ACHN (cell line): ENCODE measurements at regions not wholly inside any gene's neighbourhood (a gene's known extent, or its start where the extent isn't known, plus 50 kb on each side); places are given as distances from the start of the nearest gene placed in this dataset.
"Not testable (repeated sequence)": the region's sequence is repeated elsewhere in the genome, so short reads cannot be mapped to it uniquely, and the experiment has no call there.

Experiments
- DNase-seq: peaks from one replicate; pipeline ENCODE4 v3.0.0-alpha.2; 2015
- in situ Hi-C: cut with HindIII; loops from 2 replicates; pipeline ENCODE4 v1.10.0; 2017; ENCODE audit warnings: low sequenced_read_pairs, low pct_ligation_motif_present, low pct_unique_long_range_greater_than_20kb

DNA sequence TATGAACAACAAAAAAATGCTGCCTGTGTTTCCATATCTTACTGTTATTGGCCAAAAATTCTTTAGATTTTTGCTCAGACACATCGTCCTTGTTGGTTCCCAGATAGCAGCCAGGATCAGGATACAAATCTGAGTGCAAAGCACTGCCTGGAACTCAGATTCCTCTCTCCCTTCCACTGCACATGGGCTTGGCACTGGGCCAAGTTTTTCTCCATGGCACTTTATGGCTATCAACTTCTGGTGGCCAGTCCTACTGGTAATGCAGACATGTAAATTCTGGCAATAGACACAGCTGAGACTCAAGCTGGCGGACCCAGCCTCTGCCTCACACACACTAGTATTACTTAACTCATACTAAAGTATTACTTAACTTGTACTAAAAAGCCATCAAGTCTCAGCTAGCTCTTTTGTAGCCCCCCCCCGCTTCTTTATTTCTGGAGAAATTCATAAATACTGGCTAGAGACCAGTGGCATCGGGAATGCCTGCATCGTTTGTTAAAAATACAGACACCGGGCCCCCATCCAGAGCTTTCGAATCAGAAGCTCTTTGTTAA is 181.2 kb upstream of the COX10 start:
- in situ Hi-C loops, result no loop called here
- DNase-seq, result no peak

DNA sequence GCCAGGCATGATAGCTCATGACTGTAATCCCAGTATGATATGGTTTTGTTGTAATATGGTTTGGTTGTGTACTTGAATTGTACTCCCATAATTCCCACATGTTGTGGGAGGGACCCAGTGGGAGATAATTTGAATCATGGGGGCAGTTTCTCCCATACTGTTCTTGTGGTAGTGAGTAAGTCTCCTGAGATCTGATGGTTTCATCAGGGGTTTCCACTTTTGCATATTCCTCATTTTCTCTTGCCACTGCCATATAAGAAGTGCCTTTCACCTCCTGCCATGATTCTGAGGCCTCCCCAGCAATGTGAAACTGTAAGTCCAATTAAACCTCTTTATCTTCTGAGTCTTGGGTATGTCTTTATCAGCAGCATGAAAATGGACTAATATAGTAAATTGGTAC is 160.3 kb upstream of the COX10 start:
- in situ Hi-C loops, result not testable (repeated sequence)

DNA sequence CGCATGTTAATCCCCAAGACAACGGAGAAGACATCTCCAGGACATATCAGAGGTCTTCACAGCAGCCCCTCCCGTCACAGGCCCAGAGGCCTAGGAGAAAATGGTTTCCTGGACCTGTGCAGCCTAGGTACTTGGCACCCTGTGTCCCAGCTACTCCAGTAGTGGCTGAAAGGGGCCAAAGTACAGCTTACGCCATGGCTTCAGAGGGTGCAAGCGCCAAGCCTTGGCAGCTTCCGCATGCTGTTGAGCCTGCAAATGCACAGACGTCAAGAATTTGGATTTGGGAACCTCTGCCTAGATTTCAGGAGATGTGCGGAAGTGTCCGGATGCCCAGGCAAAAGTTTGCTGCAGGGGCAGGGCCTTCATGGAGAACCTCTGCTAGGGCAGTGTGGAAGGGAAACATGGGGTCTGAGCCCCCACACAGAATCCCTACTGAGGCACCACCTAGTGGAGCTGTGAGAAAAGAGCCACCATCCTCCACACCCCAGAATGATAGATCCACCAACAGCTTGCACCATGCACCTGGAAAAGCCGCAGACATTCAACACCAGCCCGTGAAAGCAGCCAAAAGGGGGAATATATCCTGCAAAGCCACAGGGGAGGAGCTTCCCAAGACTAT is 159.3 kb upstream of the COX10 start:
- no peak for DNase-seq
- in situ Hi-C loops, result no loop called here

More for the DNA sequence above, 160.3 kb upstream of the COX10 start:
- DNase-seq, result not testable (repeated sequence)

DNA sequence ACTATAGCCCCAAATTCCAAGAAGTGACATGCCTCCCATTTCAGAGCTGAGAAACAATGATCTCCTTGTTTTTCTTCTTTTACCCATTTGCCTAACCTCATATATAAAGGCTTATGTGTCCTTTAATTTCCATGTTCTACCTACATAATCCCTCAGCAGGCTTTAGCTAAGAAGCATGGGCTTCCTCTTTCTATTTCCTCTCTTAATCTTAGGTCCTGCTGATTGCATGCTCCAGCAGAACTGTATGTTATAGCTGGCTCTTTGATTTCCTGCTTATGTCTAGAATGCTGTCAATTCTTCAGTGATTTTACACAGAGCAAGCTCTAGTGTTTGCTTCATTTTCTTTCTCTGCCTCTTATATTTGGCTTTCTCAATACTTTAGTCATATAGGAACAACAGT is 151.7 kb upstream of the COX10 start:
- DNase-seq, result no peak
- in situ Hi-C loops, result no loop called here

DNA sequence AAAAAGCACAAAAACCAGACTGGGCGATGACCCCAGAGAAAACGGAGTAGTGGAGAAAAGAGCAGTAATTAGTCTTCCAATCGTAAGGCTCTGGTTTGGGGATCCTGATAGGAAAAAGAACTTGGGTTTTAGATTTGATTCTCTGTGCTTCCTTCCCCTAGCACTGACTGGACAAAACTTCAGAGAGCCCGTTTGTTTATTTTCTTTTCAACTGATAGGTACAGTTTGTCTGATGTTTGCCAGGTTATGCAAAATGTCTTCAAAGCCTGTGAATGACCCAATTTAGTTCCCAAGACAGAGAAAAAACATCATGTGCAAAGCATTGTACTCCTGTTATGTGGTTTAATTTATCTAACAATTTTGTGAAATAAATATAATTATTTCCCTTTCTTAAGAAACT is 151.1 kb upstream of the COX10 start:
- DNase-seq, result no peak
- in situ Hi-C loops, result no loop called here

DNA sequence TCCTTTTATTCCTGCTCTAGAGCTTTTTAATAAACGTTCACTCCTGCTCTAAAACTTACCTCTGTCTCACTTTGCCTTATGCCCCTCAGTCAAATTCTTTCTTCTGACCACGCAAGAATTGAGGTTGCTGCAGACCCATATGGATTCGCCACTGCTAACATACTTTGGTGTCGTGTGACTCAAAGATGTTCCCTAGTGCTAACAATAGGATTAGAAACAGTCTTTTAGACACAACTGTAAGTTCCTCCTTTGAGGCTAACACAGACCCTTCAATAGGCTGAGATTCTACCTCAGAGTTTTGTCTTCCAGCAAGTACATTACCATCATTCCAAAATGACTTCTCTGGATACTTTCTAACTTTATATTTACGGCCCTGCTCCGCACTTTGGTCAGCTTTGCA is 149.5 kb upstream of the COX10 start:
- in situ Hi-C loops, result no loop called here
- DNase-seq, result no peak

DNA sequence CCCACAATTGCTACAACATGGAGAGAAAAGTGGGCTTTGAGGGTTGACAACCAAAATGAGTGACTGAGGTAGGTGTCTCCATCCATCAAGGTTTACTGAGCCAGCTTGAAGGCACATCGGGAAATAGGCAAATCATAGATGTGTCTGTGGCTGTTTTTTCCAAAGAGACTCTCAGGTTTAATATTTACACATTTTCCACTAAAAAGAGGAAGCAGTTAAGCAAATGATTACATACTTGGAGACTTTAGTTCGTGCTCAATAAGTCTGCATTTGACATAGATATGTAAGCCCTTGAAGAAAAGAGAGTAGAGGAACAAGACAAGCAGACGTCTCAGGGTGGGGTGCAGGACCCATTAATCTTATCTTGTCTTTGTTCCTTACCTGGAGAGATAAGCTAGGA is 148.9 kb upstream of the COX10 start:
- in situ Hi-C loops, result no loop called here
- no peak for DNase-seq

DNA sequence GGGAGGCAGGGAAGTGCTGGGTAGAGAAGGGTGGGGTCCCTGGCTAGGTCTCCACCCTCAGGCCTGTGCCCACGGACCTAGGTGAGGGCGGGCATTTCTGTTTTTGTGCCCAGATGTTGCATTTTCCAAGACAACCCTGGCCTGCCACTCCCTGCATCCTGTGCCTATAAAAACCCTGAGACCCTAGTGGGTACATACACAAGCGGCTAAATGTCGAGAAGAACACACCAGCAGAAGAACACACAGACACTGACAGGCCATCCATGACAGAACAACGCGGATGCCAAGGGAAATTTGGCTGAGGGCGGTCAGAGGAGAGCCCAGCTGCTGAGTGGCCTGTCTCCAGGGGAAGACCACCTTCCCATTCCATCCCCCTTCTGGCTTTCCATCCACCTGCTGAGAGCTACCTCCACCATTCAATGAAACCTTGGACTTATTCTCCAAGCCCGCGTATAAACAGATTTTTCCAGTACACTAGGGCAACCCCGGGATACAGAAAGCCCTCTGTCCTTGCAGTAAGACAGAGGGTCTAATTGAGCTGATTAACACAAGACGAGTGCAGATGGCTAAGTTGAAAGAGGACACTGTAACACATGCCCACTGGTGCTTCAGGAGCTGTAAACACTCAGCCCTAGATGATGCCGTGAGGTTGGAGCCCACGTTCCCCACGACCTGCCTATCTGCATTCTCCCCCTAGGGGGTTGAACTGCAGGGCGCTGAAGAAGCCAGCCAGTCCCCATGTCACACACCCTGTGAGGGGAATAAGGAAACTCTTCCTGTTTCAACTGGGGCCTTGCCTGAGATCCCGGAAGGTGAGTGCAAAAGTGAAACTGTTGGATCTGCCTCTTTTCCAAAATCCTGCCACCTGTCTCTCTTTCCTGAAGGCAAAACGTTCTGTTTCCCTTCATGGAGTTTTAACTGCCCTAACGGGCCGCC is 147.2 kb upstream of the COX10 start:
- no peak for DNase-seq
- in situ Hi-C loops, result no loop called here

DNA sequence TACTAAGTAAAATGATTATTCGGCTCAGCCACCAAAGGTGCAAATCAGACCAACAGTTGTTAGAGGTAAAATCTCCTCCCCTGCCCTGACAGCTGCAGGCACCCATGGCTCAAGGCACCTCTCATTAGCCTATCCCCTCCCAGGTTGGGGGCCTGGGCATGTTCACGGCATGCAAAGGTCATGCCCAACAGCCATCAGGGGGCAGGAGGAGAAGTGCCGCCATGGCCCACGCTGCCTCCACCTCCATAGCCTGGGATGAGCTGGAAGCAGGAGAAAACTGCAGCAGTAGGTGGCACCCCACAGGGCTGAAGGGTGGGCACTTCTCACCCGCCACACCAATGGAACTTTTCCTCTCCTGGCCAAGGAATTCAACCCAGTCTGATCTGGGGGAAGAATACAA is 146.4 kb upstream of the COX10 start:
- no peak for DNase-seq
- in situ Hi-C loops, result no loop called here

DNA sequence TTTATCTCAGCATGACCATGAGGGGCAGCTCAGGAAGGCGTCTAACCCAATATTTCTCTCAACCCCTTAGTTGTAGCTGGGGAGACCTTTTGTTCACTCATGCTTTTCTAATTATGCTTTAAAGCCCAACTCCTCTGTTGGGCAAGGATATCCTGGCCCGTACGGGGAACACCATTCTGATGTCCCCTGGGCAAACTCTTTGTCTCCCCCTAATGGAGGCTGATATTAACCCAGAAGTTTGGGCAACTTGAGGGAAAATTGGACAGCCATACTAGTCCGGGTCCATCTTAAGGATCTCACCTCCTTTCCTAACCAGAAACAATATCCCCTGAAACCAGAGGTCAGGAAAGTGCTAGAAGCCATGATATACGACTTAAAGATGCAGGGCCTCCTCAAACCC is 143.7 kb upstream of the COX10 start:
- DNase-seq, result peak; percentile 9
- in situ Hi-C loops, result no loop called here

DNA sequence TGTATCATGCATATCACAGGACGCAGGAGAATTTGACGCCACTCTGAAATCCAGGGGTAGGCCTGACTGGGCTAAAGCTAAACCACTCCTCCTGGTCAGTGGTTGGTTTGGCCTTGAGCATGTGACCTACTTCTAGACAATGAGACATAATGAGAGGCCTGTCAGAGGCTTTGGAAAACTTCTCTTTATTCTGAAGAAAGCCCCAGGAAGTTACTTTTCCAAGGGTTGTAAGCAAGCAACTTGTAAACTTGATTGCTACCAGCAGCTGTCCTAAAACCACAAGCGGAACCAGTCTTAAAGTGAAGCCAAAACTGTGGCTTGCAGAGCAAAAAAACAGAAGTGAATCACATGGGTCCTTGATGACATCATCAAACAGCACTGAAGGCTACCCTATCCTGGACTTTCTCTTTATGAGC is 138.2 kb upstream of the COX10 start:
- no peak for DNase-seq
- in situ Hi-C loops, result no loop called here

DNA sequence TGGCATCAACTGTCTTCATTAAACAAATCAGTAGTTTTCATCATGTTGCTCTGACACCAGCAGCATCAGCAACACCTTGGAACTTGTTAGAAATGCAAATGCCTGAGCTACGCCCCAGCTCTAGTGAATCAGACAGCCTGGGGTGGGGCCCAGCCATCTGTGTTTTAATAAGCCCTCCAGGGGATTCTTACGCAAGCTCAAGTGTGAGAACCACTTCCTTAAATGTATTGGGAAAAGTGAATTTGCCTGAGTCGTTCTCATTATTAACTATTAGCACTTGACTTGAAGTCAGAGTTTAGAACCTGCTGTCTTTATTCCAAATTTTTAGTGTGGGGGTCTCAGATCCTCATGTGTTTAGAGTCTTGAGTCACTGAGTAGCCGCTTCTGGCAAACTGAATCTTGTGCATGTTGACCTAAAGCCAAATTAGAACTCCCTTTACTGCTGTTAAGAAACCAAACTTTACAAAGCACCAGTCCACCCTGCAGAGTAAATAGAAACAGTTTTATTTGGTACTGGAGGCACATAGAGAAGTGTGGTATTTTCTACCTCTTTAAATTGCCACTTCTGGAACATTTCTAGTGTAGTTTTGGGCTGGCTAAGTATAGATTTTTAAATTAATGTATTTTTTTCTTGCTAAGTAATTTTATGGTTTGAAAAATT is 137.4 kb upstream of the COX10 start:
- no peak for DNase-seq
- in situ Hi-C loops, result no loop called here

DNA sequence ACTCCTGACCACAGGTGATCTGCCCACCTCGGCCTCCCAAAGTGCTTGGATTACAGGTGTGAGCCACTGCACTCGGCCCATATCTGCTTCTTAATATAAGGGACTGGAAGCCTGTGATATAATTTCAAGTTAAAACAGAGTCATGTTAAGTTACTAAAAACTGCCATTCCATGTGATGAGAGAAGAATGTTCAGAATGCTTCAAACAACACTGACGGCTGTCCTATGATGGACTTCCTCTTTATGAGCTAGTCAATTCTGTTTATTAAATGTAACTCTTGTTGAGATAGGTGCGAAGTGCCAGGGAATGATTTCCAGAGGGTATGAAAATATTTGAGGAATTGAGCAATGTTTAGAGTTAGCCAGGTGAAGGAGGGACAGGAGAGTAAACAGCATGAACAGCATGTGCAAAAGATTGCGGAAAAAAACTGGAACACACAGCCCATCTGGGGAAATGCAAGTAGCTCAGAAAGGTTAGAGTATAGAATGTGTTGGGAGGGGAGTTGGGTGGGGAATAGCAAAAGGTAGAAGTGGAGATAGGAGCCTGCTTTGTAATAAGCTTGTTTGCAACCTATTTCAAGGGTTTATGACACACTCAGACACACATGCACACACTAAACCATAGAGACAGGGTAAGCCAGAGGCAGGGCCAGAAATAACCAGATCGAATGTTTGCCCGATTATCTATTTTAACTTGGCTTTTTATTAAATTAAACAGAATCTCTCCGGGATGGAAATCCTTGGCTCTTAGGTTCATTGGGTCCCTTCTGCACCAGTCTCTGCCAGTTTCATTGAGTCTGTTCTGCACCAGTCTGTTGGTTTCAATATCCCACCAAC is 135.6 kb upstream of the COX10 start:
- in situ Hi-C loops, result no loop called here
- no peak for DNase-seq

DNA sequence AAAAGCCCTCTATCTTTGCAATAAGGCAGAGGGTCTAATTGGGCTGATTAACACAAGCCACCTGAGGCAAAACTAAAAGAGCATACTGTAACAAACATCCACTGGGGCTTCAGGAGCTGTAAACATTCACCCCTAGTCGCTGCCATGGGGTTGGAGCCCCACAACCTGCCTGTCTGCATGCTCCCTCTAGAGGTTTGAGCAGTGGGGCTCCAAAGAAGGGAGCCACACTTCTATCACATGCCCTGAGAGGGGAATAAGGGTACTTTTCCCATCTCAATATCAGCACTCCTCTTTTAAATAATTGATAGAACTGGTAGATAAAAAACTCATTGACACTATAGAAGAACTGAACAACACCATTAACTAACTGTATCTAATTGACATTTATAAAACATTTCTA is 130.1 kb upstream of the COX10 start:
- DNase-seq, result no peak
- in situ Hi-C loops, result no loop called here

DNA sequence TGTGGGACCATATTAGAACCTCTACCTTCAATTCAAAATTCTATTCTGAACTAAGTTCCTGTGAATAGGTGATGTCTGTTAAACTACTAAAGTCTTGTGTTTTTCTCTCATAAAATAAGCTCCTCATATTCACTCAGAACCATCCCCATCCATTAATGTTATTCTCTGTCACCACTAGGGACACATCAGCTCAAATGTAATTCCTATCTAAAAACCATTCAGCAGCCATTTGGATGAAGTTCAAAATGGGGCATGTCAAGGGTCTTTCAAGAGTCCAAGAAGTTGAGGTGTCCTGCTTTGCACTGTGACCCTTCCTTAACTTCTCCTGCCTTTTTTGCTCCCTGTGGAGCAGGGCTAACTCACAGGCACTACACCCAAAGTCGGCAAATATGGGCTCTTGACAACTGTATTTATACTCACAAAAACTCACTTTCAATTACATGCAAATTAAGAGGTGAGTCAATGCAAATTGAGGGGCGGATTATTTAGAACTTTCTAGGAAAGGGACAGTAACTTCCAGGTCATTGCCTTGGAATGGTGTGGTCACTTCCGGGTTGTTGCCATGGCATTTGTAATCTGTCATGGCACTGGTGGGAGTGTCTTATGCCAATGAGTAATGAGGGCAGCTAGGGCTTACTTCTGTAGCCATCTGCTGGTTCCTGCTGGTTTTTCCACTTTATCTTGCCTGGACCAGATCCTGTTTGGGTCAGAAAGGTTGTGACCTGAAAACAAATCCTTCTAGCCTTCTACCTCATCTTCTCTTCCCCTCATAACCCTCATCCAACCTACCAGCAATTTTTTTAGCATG is 128.2 kb upstream of the COX10 start:
- in situ Hi-C loops, result no loop called here
- DNase-seq, result peak; percentile 53

DNA sequence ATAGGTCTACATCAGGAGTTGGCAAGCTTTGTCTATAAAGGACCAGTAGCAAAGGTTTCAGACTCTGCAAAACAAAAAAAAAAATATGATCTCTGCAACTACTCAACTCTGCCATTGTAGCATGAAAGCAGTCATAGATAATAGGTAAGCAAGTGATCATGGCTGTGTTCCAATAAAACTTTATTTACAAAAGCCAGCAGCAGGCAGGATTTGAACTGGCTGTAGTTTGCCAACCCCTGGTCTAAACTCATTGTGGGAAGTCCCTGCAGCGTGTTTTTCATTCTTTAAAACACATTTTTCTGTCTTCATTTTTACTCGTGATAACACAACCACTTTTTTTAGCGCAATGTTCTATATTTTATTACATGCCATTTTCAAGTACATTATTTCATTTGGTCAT is 127.5 kb upstream of the COX10 start:
- DNase-seq, result no peak
- in situ Hi-C loops, result no loop called here

DNA sequence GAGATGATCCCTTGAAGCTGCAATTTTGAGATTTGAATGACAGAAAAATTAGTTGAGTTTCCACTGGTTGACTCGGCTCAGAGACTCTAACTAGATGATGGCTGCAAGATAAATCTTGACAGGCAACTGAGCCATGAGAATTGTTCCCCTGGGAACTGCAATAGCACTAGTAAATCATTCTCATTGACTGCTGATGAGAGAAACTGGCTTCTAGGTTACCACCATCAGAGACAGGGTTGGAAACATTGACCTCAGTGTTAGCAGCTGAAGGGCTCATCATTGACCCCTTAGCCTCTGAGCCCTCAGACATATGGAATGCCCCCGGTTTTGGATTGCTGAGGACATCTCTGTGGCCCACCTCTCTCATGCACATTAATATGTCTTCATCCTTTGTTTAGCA is 125.4 kb upstream of the COX10 start:
- no peak for DNase-seq
- in situ Hi-C loops, result no loop called here

DNA sequence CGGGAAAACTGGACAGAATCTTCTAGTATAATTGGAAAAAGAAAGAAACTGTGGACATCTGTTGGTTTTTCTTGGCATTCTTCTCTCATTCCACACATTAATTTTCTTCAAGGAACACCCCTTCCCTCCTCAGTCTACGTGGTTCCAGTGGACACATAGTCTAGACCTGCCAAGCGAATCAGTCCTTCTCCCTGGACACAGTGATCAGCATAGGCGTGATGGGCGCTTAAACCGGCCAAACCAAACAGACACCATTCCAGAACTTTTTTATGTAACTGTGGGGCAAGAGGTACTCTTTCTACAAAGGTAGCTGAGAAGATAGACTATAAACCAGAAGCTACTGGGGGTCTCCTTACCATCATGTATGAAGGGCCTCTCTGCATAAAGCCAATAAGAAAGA is 121.8 kb upstream of the COX10 start:
- DNase-seq, result no peak
- in situ Hi-C loops, result no loop called here
